Spleen (tissue), 11 donors: ENCODE measurements at regions not wholly inside any gene's neighbourhood (a gene's known extent, or its start where the extent isn't known, plus 50 kb on each side); places are given as distances from the start of the nearest gene placed in this dataset.
A peak's percentile ranks its signal among the peaks of the same experiment; 100 is the strongest.

ENCODE experiments used
- DNase-seq: peaks from one replicate; pipeline ENCODE4 v3.0.0-alpha.2; 2020
- H3K27ac ChIP-seq, 8 donors: fragments of 200-600 bp; sonication (generic) in 7 of 8; 1 replicate in 4 of 8; 2 replicates in 4 of 8; pipeline versions ENCODE4 v1.5.0 to v1.8.0; 2016 to 2021; ENCODE audit warnings: inconsistent platforms in 4 of 8, mild to moderate bottlenecking in 4 of 8, moderate library complexity in 1 of 8
- H3K27me3 ChIP-seq, 7 donors: fragments of 200-600 bp; sonication (generic) in 6 of 7; replicated peaks in 1 of 7; 1 replicate in 4 of 7; 2 replicates in 3 of 7; pipeline versions ENCODE4 v1.5.0 to v1.8.0; 2016 to 2021; ENCODE audit warnings: inconsistent platforms in 3 of 7, mild to moderate bottlenecking in 1 of 7
- H3K36me3 ChIP-seq, 6 donors: fragments of 200-600 bp; sonication (generic) in 5 of 6; 1 replicate in 4 of 6; 2 replicates in 2 of 6; pipeline versions ENCODE4 v1.5.0 to v1.8.0; 2016 to 2021; ENCODE audit warnings: inconsistent platforms in 2 of 6
- H3K4me1 ChIP-seq, 6 donors: fragments of 200-600 bp; sonication (generic) in 5 of 6; 1 replicate in 3 of 6; 2 replicates in 3 of 6; pipeline versions ENCODE4 v1.5.0 to v1.8.0; 2016 to 2021; ENCODE audit warnings: inconsistent platforms in 3 of 6
- H3K4me3 ChIP-seq, 8 donors: fragments of 200-600 bp; sonication (generic) in 7 of 8; 1 replicate in 4 of 8; 2 replicates in 4 of 8; pipeline versions ENCODE4 v1.5.0 to v1.8.0; 2016 to 2021; ENCODE audit warnings: inconsistent platforms in 4 of 8, mild to moderate bottlenecking in 4 of 8, moderate library complexity in 2 of 8
- H3K9me3 ChIP-seq, 8 donors: fragments of 200-600 bp; sonication (generic) in 7 of 8; 1 replicate in 4 of 8; 2 replicates in 4 of 8; pipeline versions ENCODE4 v1.5.0 to v1.8.0; 2016 to 2021; ENCODE audit warnings: inconsistent platforms in 4 of 8
- CTCF ChIP-seq, 11 experiments: fragments of 200-600 bp in 7 of 11; fragments of 450-650 bp in 4 of 11; sonication (generic) in 4 of 11; IDR thresholded peaks in 8 of 11; conservative IDR thresholded peaks in 3 of 11; 1 replicate in 7 of 11; 2 replicates in 4 of 11; pipeline versions ENCODE4 v1.4.0 to v1.8.0; 2016 to 2021; ENCODE audit warnings: antibody characterized with exemption in 11 of 11, inconsistent platforms in 4 of 11, mild to moderate bottlenecking in 1 of 11
- POLR2A ChIP-seq, 3 donors: fragments of 450-650 bp; IDR thresholded peaks; one replicate each; pipeline ENCODE4 v1.5.1; 2017; ENCODE audit warnings: antibody characterized with exemption in 3 of 3, mild to moderate bottlenecking in 1 of 3
- POLR2AphosphoS5 ChIP-seq, 3 donors: sonication (generic); formaldehyde crosslinking; IDR thresholded peaks; one replicate each; pipeline ENCODE4 v1.5.1; 2017; ENCODE audit warnings: antibody characterized with exemption in 3 of 3
- WGBS, 5 donors: extraction: QIAGEN DNeasy Blood & Tissue Kit in 3 of 5; methylation state at CpG; one replicate each; pipeline versions ENCODE4 v1.1.5 to v1.1.7; 2013 to 2018; 5-methylcytosine and 5-hydroxymethylcytosine counted together
- intact Hi-C: fragments of 100-400 bp; cut with DNase I; formaldehyde crosslinking; loops from one replicate; pipeline ENCODE4 v1.15.0; 2023; ENCODE audit warnings: low total_unique reads
- donor health status: healthy with polysubstance abuse.
- donor health status: DM: no; HTN: no; CAD: no; lungs with moderate emphysema.
- donor health status: DM: no; HTN: no; CAD: no.
- donor health status: Bipolar disorder and iron deficiency.
- donor health status: healthy.
- donor health status: DM: no; HTN: no; CAD: no.
- donor health status: DM: yes; HTN: yes; CAD: no.

- no peak overlapping the region for H3K4me3 ChIP-seq
- H3K9me3 ChIP-seq = no peaks in the 10 kb centered on the region
- peak overlapping the region in 2 of 8 donors; percentile 2 to 28 for H3K27ac ChIP-seq
- no peaks in the 10 kb centered on the region for H3K36me3 ChIP-seq
- no peak for TF ChIP-seq POLR2A (IDR thresholded peaks at IDR 0.05)
- TF ChIP-seq CTCF (IDR thresholded peaks at IDR 0.05 in 8 of 11, conservative IDR thresholded peaks at IDR 0.05 in 3 of 11) = no peak
- TF ChIP-seq POLR2AphosphoS5 (IDR thresholded peaks at IDR 0.05) = no peak
- H3K27me3 ChIP-seq = no peaks in the 10 kb centered on the region
- H3K4me1 ChIP-seq = peaks cover 0 to 15% (median 7%) of the 10 kb centered on the region in 6 donors
- intact Hi-C loops = no loop called here
- 28 to 70% (median 41%) methylated on average over 12 of the region's 12 CpGs for WGBS, 5 donors
- peak; percentile 72 for DNase-seq
Measured at GRCh38 chr2:128638341-128639119, 319.9 kb upstream of the HS6ST1 start.

- Histone ChIP-seq H3K9me3 (no peaks in the 10 kb centered on the region), H3K4me1 (peaks cover 0 to 15% (median 7%) of the 10 kb centered on the region in 6 donors), H3K27me3 (no peaks in the 10 kb centered on the region), H3K27ac (peak overlapping the region in 1 of 8 donors; percentile 28), H3K36me3 (no peaks in the 10 kb centered on the region), H3K4me3 (no peak overlapping the region)
- peak; percentile 48 for DNase-seq
- intact Hi-C loops = no loop called here
- TF ChIP-seq CTCF (IDR thresholded peaks at IDR 0.05 in 8 of 11, conservative IDR thresholded peaks at IDR 0.05 in 3 of 11) (no peak), POLR2A (IDR thresholded peaks at IDR 0.05) (no peak), POLR2AphosphoS5 (IDR thresholded peaks at IDR 0.05) (no peak)
- WGBS, 5 donors = 88 to 99% (median 92%) methylated on average over 6 of the region's 6 CpGs
Measured at GRCh38 chr2:128639120-128639477, 320.4 kb upstream of the HS6ST1 start.

GRCh38 chr2:128639693-128640092, 321.0 kb upstream of the HS6ST1 start:
- 88 to 94% (median 89%) methylated on average over 11 of the region's 11 CpGs for WGBS, 5 donors
- intact Hi-C loops = no loop called here
- DNase-seq = peak; percentile 40
- no peak overlapping the region for H3K4me3 ChIP-seq
- no peak overlapping the region for H3K27ac ChIP-seq
- H3K9me3 ChIP-seq = no peaks in the 10 kb centered on the region
- H3K4me1 ChIP-seq = peaks cover 0 to 15% (median 7%) of the 10 kb centered on the region in 6 donors
- TF ChIP-seq POLR2A (IDR thresholded peaks at IDR 0.05) = no peak
- no peak for TF ChIP-seq CTCF (IDR thresholded peaks at IDR 0.05 in 8 of 11, conservative IDR thresholded peaks at IDR 0.05 in 3 of 11)
- TF ChIP-seq POLR2AphosphoS5 (IDR thresholded peaks at IDR 0.05) = no peak
- no peaks in the 10 kb centered on the region for H3K27me3 ChIP-seq
- H3K36me3 ChIP-seq = no peaks in the 10 kb centered on the region

GRCh38 chr2:128640166-128640844, 321.6 kb upstream of the HS6ST1 start:
- DNase-seq = peak; percentile 58
- no peaks in the 10 kb centered on the region for H3K36me3 ChIP-seq
- H3K27ac ChIP-seq = no peak overlapping the region
- H3K27me3 ChIP-seq = no peaks in the 10 kb centered on the region
- 90 to 96% (median 93%) methylated on average over 4 of the region's 4 CpGs for WGBS, 5 donors
- TF ChIP-seq CTCF (IDR thresholded peaks at IDR 0.05 in 8 of 11, conservative IDR thresholded peaks at IDR 0.05 in 3 of 11) (no peak), POLR2AphosphoS5 (IDR thresholded peaks at IDR 0.05) (no peak), POLR2A (IDR thresholded peaks at IDR 0.05) (no peak)
- H3K4me1 ChIP-seq = peaks cover 0 to 15% (median 7%) of the 10 kb centered on the region in 6 donors
- intact Hi-C loops = no loop called here
- no peaks in the 10 kb centered on the region for H3K9me3 ChIP-seq
- H3K4me3 ChIP-seq = no peak overlapping the region
